ENCODE measurements at regions not wholly inside any gene's neighbourhood (a gene's known extent, or its start where the extent isn't known, plus 50 kb on each side); places are given as distances from the start of the nearest gene placed in this dataset.

DNA sequence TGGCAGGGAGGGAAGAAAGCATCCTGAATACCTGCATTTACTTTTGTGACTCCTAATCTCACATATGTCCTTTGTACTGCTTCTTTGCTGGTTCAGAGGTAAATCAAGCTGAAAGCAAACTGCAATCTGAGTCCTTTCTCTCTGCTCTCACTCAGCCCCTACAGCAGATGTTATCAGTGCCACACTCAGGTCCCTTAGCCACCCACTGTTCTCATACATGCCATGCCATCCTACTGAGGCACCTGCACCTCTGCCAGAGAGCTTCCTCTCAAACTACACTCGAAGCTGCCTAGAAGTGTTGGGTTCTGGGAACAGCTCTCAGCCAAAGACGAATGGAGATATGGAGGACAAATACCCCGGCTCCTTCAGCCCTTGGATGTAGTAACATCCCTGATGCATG is 244.5 kb downstream of the TXNL1 start:
- TF ChIP-seq, protein P1, sequence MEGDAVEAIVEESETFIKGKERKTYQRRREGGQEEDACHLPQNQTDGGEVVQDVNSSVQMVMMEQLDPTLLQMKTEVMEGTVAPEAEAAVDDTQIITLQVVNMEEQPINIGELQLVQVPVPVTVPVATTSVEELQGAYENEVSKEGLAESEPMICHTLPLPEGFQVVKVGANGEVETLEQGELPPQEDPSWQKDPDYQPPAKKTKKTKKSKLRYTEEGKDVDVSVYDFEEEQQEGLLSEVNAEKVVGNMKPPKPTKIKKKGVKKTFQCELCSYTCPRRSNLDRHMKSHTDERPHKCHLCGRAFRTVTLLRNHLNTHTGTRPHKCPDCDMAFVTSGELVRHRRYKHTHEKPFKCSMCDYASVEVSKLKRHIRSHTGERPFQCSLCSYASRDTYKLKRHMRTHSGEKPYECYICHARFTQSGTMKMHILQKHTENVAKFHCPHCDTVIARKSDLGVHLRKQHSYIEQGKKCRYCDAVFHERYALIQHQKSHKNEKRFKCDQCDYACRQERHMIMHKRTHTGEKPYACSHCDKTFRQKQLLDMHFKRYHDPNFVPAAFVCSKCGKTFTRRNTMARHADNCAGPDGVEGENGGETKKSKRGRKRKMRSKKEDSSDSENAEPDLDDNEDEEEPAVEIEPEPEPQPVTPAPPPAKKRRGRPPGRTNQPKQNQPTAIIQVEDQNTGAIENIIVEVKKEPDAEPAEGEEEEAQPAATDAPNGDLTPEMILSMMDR (IDR thresholded peaks at IDR 0.05; ENCODE audit: control extremely low read depth in 1 of 3, insufficient read depth in 1 of 3, low read depth in 1 of 3, low read length in 3 of 3): no peak
- TF ChIP-seq MAFK (IDR thresholded peaks at IDR 0.05; ENCODE audit: low read depth, low read length) (no peak), SIN3A (conservative IDR thresholded peaks at IDR 0.05 in 1 of 2, IDR thresholded peaks at IDR 0.05 in 1 of 2; ENCODE audit: low read depth in 1 of 2, low read length in 2 of 2) (no peak), POLR2AphosphoS5 (IDR thresholded peaks at IDR 0.05; ENCODE audit: low read depth, low read length) (no peak), RFX5 (IDR thresholded peaks at IDR 0.05; ENCODE audit: borderline replicate concordance, low read depth, low read length) (no peak), YY1 (IDR thresholded peaks at IDR 0.05; ENCODE audit: low read depth, low read length) (no peak), TAF1 (IDR thresholded peaks at IDR 0.05; ENCODE audit: low read depth, low read length) (no peak)
- TF ChIP-seq, protein P2, sequence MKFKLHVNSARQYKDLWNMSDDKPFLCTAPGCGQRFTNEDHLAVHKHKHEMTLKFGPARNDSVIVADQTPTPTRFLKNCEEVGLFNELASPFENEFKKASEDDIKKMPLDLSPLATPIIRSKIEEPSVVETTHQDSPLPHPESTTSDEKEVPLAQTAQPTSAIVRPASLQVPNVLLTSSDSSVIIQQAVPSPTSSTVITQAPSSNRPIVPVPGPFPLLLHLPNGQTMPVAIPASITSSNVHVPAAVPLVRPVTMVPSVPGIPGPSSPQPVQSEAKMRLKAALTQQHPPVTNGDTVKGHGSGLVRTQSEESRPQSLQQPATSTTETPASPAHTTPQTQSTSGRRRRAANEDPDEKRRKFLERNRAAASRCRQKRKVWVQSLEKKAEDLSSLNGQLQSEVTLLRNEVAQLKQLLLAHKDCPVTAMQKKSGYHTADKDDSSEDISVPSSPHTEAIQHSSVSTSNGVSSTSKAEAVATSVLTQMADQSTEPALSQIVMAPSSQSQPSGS (IDR thresholded peaks at IDR 0.05; ENCODE audit: low read length): no peak

Data from H1 (cell line).